Panc1 (cell line): ENCODE measurements at regions not wholly inside any gene's neighbourhood (a gene's known extent, or its start where the extent isn't known, plus 50 kb on each side); places are given as distances from the start of the nearest gene placed in this dataset.

Source experiments
- ATAC-seq: fragments of 200-7000 bp; cut with Tn5 transposase; 2 replicates; pipeline ENCODE4 v1.9.1; 2020; ENCODE audit warnings: mild to moderate bottlenecking, moderate library complexity
- BruUV-seq: library from RNA; stranded (reverse); fragments of 400-500 nt; replicated peaks from 2 replicates; lab custom pipeline; 2021; lab: Mats Ljungman, UMichigan
- CTCF ChIA-PET: fragments of 300-600 bp; sonication (Branson Sonifier 250); formaldehyde crosslinking; loops from one replicate; lab custom pipeline; 2022; ENCODE audit warnings: antibody characterized with exemption; lab: Charles Lee
- POLR2A ChIA-PET: fragments of 300-600 bp; sonication (Branson Sonifier 250); formaldehyde crosslinking; loops from one replicate; lab custom pipeline; 2022; ENCODE audit warnings: antibody characterized with exemption; lab: Charles Lee
- DNase-seq: peaks from one replicate; pipeline ENCODE4 v3.0.0-alpha.2; 2010; ENCODE audit warnings: low read depth, low spot score
- H3K27ac ChIP-seq: 2 replicates; pipeline ENCODE4 v1.5.1; 2011; ENCODE audit warnings: mild to moderate bottlenecking, low read length, inconsistent platforms
- H3K27me3 ChIP-seq: fragments of 200-500 bp; sonication (Bioruptor generic); 2 replicates; pipeline ENCODE4 v1.6.0; 2014; ENCODE audit warnings: low read length, inconsistent platforms; ENCODE audit not compliant: control insufficient read depth, insufficient read depth
- H3K36me3 ChIP-seq: fragments of 200-500 bp; sonication (Bioruptor generic); 2 replicates; pipeline ENCODE4 v1.5.1; 2014; ENCODE audit warnings: inconsistent platforms, mild to moderate bottlenecking, low read length, moderate library complexity; ENCODE audit not compliant: control insufficient read depth, insufficient read depth
- H3K4me1 ChIP-seq: 2 replicates; pipeline ENCODE4 v1.5.1; 2011; ENCODE audit warnings: inconsistent platforms, mild to moderate bottlenecking, low read length, moderate library complexity; ENCODE audit not compliant: control insufficient read depth, insufficient read depth
- H3K4me3 ChIP-seq, 2 experiments: 2 replicates each; pipeline ENCODE4 v1.5.1; 2011 to 2012; ENCODE audit warnings: low read depth in 2 of 2, low read length in 2 of 2, mild to moderate bottlenecking in 2 of 2, inconsistent platforms in 1 of 2, moderate library complexity in 1 of 2
- H3K9me3 ChIP-seq: fragments of 200-500 bp; sonication (Bioruptor generic); 2 replicates; pipeline ENCODE4 v1.5.1; 2014; ENCODE audit warnings: low read depth, mild to moderate bottlenecking, inconsistent platforms, low read length, moderate library complexity; ENCODE audit not compliant: control insufficient read depth, insufficient read depth
- CTCF ChIP-seq: fragments of 450-650 bp; IDR thresholded peaks from 2 replicates; pipeline ENCODE4 v1.5.1; 2017; ENCODE audit warnings: mild to moderate bottlenecking
- POLR2AphosphoS5 ChIP-seq: IDR thresholded peaks from 2 replicates; pipeline ENCODE4 v1.6.1; 2012; ENCODE audit warnings: mild to moderate bottlenecking, low read depth, low read length, moderate library complexity
- REST ChIP-seq, 2 experiments: IDR thresholded peaks; 2 replicates each; pipeline ENCODE4 v1.6.1; 2011 to 2012; ENCODE audit warnings: low read depth in 2 of 2, control low read depth in 1 of 2, low read length in 1 of 2, mild to moderate bottlenecking in 1 of 2, moderate library complexity in 1 of 2; ENCODE audit not compliant: insufficient read depth in 1 of 2
- SIN3A ChIP-seq: IDR thresholded peaks from 2 replicates; pipeline ENCODE4 v1.6.1; 2012; ENCODE audit warnings: low read depth, mild to moderate bottlenecking, low read length, moderate library complexity, borderline replicate concordance; ENCODE audit not compliant: insufficient read depth
- TCF7L2 ChIP-seq: IDR thresholded peaks from 2 replicates; pipeline ENCODE4 v1.6.1; 2011; ENCODE audit warnings: mild to moderate bottlenecking, low read depth, low read length, inconsistent platforms
- in situ Hi-C: cut with HindIII; loops from 2 replicates; pipeline ENCODE4 v1.10.0; 2016; ENCODE audit warnings: low sequenced_read_pairs, low pct_unique_long_range_greater_than_20kb
- intact Hi-C: fragments of 100-400 bp; cut with micrococcal nuclease; formaldehyde crosslinking; loops from one replicate; pipeline ENCODE4 v1.10.0; 2022; ENCODE audit not compliant: unreplicated experiment

GRCh38 chr4:166197166-166197565 is 324.1 kb downstream of the TLL1 start:
- POLR2A ChIA-PET: no interaction called here
- in situ Hi-C loops: no loop called here
- Histone ChIP-seq H3K9me3 (no peaks in the 10 kb centered on the region), H3K27ac (no peak overlapping the region), H3K36me3 (no peaks in the 10 kb centered on the region), H3K4me3 (no peak overlapping the region), H3K27me3 (no peaks in the 10 kb centered on the region), H3K4me1 (no peaks in the 10 kb centered on the region)
- intact Hi-C loops: no loop called here
- BruUV-seq: no TSS peak
- ATAC-seq (no peak), DNase-seq (no peak)
- CTCF ChIA-PET: no interaction called here
- TF ChIP-seq TCF7L2 (no peak), SIN3A (no peak), REST (IDR thresholded peaks at IDR 0.05; ENCODE audit: insufficient read depth in 1 of 2, low read depth in 2 of 2, low read length in 1 of 2) (no peak), POLR2AphosphoS5 (no peak), CTCF (no peak)

DNA sequence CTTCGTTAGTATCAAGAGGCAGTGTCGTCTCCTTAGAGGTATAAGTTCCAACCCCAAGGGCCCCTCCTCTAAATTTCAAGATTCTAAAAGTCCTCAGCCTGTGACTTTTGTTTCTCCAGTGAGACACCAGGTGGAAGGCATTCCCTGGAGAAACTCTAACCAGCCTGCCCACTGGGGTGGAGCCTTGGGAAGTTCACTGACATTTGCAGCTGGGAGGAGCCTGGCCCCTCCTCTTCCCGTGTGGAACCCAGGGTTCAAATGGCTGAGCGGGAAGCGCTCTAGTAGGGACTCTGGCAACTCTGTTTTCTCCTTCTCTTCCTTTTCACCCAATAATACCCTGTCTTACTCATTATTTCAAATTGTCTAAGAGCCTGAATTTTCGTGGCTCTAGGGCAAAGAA is 325.0 kb downstream of the TLL1 start:
- Histone ChIP-seq H3K36me3 (no peaks in the 10 kb centered on the region), H3K27me3 (no peaks in the 10 kb centered on the region), H3K4me1 (no peaks in the 10 kb centered on the region), H3K27ac (no peak overlapping the region), H3K9me3 (no peaks in the 10 kb centered on the region), H3K4me3 (no peak overlapping the region)
- in situ Hi-C loops (no loop called here), intact Hi-C loops (no loop called here)
- no peak for ATAC-seq
- TF ChIP-seq TCF7L2: no peak
- no peak for TF ChIP-seq SIN3A
- no peak for TF ChIP-seq CTCF
- TF ChIP-seq POLR2AphosphoS5: no peak
- TF ChIP-seq REST (IDR thresholded peaks at IDR 0.05; ENCODE audit: insufficient read depth in 1 of 2, low read depth in 2 of 2, low read length in 1 of 2): no peak
- no peak for DNase-seq
- CTCF ChIA-PET: interaction anchor here (0.7 kb wide), 1 partner anchor 802 kb away, joined by 3 read pairs; no protein-coding TSS in a partner anchor
- no TSS peak for BruUV-seq
- POLR2A ChIA-PET: no interaction called here
